OCI-LY7 (cell line): ENCODE measurements at regions not wholly inside any gene's neighbourhood (a gene's known extent, or its start where the extent isn't known, plus 50 kb on each side); places are given as distances from the start of the nearest gene placed in this dataset.

Experiments
- EZH2phosphoT487 ChIP-seq: fragments of 200-600 bp; sonication (generic); IDR thresholded peaks from 2 replicates; pipeline ENCODE4 v1.6.1; 2018; ENCODE audit warnings: low read depth, borderline replicate concordance, mild to moderate bottlenecking, mixed run types, antibody characterized with exemption, low read length, moderate library complexity, mixed read lengths
- TF ChIP-seq, protein P1 (sequence below): fragments of 200-600 bp; sonication (generic); conservative IDR thresholded peaks from 2 replicates; pipeline ENCODE4 v1.5.1; 2014; ENCODE audit warnings: mild to moderate bottlenecking, antibody characterized with exemption, low read length, moderate library complexity, mixed read lengths

- TF ChIP-seq, protein P1, sequence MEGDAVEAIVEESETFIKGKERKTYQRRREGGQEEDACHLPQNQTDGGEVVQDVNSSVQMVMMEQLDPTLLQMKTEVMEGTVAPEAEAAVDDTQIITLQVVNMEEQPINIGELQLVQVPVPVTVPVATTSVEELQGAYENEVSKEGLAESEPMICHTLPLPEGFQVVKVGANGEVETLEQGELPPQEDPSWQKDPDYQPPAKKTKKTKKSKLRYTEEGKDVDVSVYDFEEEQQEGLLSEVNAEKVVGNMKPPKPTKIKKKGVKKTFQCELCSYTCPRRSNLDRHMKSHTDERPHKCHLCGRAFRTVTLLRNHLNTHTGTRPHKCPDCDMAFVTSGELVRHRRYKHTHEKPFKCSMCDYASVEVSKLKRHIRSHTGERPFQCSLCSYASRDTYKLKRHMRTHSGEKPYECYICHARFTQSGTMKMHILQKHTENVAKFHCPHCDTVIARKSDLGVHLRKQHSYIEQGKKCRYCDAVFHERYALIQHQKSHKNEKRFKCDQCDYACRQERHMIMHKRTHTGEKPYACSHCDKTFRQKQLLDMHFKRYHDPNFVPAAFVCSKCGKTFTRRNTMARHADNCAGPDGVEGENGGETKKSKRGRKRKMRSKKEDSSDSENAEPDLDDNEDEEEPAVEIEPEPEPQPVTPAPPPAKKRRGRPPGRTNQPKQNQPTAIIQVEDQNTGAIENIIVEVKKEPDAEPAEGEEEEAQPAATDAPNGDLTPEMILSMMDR: no peak
- TF ChIP-seq EZH2phosphoT487: no peak
These were observed 234.1 kb downstream of the RSL24D1 start for GRCh38 chr15:54962637-54963036.
